HUES64 (cell line): ENCODE measurements at regions not wholly inside any gene's neighbourhood (a gene's known extent, or its start where the extent isn't known, plus 50 kb on each side); places are given as distances from the start of the nearest gene placed in this dataset.

Experiments
- H3K27ac ChIP-seq: 2 replicates; pipeline ENCODE4 v1.7.0; 2013; ENCODE audit warnings: low read depth, low read length, inconsistent platforms
- H3K27me3 ChIP-seq: 2 replicates; pipeline ENCODE4 v1.6.1; 2013; ENCODE audit warnings: mild to moderate bottlenecking, low read length; ENCODE audit not compliant: insufficient read depth
- H3K36me3 ChIP-seq: 2 replicates; pipeline ENCODE4 v1.6.1; 2013; ENCODE audit warnings: mild to moderate bottlenecking, low read length; ENCODE audit not compliant: insufficient read depth
- H3K4me1 ChIP-seq: 2 replicates; pipeline ENCODE4 v1.6.1; 2013; ENCODE audit warnings: mild to moderate bottlenecking, low read length, moderate library complexity; ENCODE audit not compliant: insufficient read depth
- H3K4me3 ChIP-seq: 2 replicates; pipeline ENCODE4 v1.5.1; 2013; ENCODE audit warnings: mild to moderate bottlenecking, low read length, moderate library complexity
- H3K9ac ChIP-seq: 2 replicates; pipeline ENCODE4 v1.6.1; 2013; ENCODE audit warnings: mild to moderate bottlenecking, low read depth, low read length
- H3K9me3 ChIP-seq: 2 replicates; pipeline ENCODE4 v1.6.1; 2013; ENCODE audit warnings: low read depth, low read length; ENCODE audit not compliant: insufficient read depth
- WGBS: fragments of 150-250, 120-280 bp; methylation state at CpG from one replicate; pipeline ENCODE4 v1.1.7; 2013; ENCODE audit warnings: missing lambda C conversion rate; 5-methylcytosine and 5-hydroxymethylcytosine counted together

- Histone ChIP-seq H3K4me3 (no peak overlapping the region), H3K9ac (no peak overlapping the region), H3K27ac (no peak overlapping the region), H3K4me1 (peaks cover 16% of the 10 kb centered on the region), H3K36me3 (no peaks in the 10 kb centered on the region), H3K9me3 (no peaks in the 10 kb centered on the region), H3K27me3 (no peaks in the 10 kb centered on the region)
- 92% methylated on average over 3 of the region's 3 CpGs for WGBS
Observed at GRCh38 chr17:62866471-62866870, 58.4 kb upstream of the MARCHF10 start.

- Histone ChIP-seq H3K9me3 (no peaks in the 10 kb centered on the region), H3K9ac (no peak overlapping the region), H3K4me1 (peaks cover 12% of the 10 kb centered on the region), H3K36me3 (no peaks in the 10 kb centered on the region), H3K27ac (no peak overlapping the region), H3K27me3 (no peaks in the 10 kb centered on the region), H3K4me3 (no peak overlapping the region)
- WGBS: no CpG with 5 or more reads among the region's 1 CpG
Observed at GRCh38 chr17:62865586-62865985, 57.5 kb upstream of the MARCHF10 start.

- Histone ChIP-seq H3K27ac (no peak overlapping the region), H3K9ac (no peak overlapping the region), H3K4me1 (no peaks in the 10 kb centered on the region), H3K4me3 (no peak overlapping the region), H3K27me3 (no peaks in the 10 kb centered on the region), H3K9me3 (no peaks in the 10 kb centered on the region), H3K36me3 (no peaks in the 10 kb centered on the region)
- 100% methylated on average over 1 of the region's 2 CpGs for WGBS
Observed at GRCh38 chr17:62862251-62862650, 54.1 kb upstream of the MARCHF10 start.

- no peak overlapping the region for H3K4me3 ChIP-seq
- H3K36me3 ChIP-seq: no peaks in the 10 kb centered on the region
- H3K9me3 ChIP-seq: no peaks in the 10 kb centered on the region
- H3K9ac ChIP-seq: no peak overlapping the region
- 96% methylated on average over 4 of the region's 8 CpGs for WGBS
- H3K27ac ChIP-seq: no peak overlapping the region
- no peaks in the 10 kb centered on the region for H3K4me1 ChIP-seq
- H3K27me3 ChIP-seq: no peaks in the 10 kb centered on the region
Observed at GRCh38 chr17:62860962-62861873, 53.1 kb upstream of the MARCHF10 start.

- whole genome bisulfite sequencing: 90% methylated on average over 3 of the region's 3 CpGs
- Histone ChIP-seq H3K4me3 (no peak overlapping the region), H3K4me1 (no peaks in the 10 kb centered on the region)
Observed at GRCh38 chr17:62859146-62859545, 51.0 kb upstream of the MARCHF10 start.

More at GRCh38 chr17:62859146-62859545, 51.0 kb upstream of the MARCHF10 start:
- Histone ChIP-seq H3K27me3 (no peaks in the 10 kb centered on the region), H3K36me3 (no peaks in the 10 kb centered on the region), H3K9me3 (no peaks in the 10 kb centered on the region), H3K27ac (no peak overlapping the region), H3K9ac (no peak overlapping the region)
